ENCODE measurements at regions not wholly inside any gene's neighbourhood (a gene's known extent, or its start where the extent isn't known, plus 50 kb on each side); places are given as distances from the start of the nearest gene placed in this dataset.

DNA sequence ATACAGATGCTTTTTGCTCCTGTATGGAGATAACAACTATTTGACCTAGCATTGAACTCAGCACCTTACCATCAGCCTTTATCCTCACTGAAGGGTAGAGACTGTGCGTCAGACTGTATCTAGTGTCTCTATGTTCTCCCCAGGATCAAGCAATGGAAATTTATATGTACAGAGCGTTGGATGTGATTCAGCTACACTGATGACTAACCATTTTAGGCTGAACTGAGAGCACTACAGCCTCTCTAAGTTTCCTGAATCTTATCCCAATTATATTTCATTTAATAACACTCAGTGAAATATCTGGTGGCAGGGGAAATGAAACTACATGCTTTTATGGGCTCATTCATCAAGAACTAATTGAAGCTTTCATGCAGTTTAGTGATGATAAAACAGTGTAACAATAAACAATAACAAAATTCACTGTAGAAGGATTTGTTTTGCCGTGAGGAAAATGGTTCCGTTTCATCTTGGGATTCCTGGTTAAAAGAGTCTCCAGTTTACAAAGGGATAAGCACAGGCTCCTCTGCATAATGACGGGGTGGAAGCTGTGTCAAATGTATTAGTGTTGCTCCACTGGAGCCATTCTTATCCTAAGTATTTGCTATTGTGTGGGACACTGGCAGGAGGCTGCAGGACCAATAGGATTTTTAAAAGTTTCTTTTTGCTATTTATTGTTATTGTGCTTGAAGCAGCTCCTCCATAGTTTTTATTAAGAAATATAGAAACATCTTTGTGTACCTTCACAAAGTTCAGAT, 567.6 kb upstream of the MMS22L start:
- Histone ChIP-seq H3K4me3 (ENCODE audit: low read length in 2 of 2) (no peak overlapping the region), H3K27ac (ENCODE audit: low read depth in 1 of 2, low read length in 2 of 2) (no peak overlapping the region), H3K36me3 (ENCODE audit: control insufficient read depth in 1 of 2, insufficient read depth in 2 of 2, low read length in 1 of 2) (no peaks in the 10 kb centered on the region), H3K9me3 (ENCODE audit: control insufficient read depth, low read length) (no peaks in the 10 kb centered on the region), H3K27me3 (ENCODE audit: control insufficient read depth in 1 of 2, insufficient read depth in 2 of 2, low read length in 1 of 2) (no peaks in the 10 kb centered on the region), H3K4me1 (ENCODE audit: control insufficient read depth in 1 of 2, insufficient read depth in 2 of 2, low read length in 2 of 2) (no peaks in the 10 kb centered on the region)
- no peak for DNase-seq
- 38 to 45% methylated on average over 5 of the region's 5 CpGs for WGBS, 2 donors
- ATAC-seq (ENCODE audit: low FRiP score): no peak
- intact Hi-C loops (cut with DNase I): no loop called here

DNA sequence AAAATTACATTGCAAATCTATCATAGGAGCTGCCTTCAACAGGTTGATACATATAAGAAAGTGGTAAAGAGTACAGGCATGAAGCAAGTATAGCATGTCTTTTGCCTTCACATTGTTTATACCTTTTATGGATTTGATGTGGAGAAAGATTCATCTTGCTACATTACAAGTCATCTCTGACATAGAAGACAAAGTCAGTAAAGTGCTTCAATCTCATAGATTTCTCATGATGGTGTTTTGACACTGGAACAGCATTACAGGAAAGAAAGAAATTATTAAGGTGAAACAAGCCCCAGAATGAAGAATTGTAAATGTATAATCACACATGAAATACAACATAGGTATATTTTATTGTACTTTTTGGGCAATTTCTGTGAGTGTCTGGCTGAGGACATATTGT, 580.7 kb upstream of the MMS22L start:
- Histone ChIP-seq H3K4me3 (ENCODE audit: low read length in 2 of 2) (no peak overlapping the region), H3K27ac (ENCODE audit: low read depth in 1 of 2, low read length in 2 of 2) (no peak overlapping the region), H3K36me3 (ENCODE audit: control insufficient read depth in 1 of 2, insufficient read depth in 2 of 2, low read length in 1 of 2) (no peaks in the 10 kb centered on the region), H3K27me3 (ENCODE audit: control insufficient read depth in 1 of 2, insufficient read depth in 2 of 2, low read length in 1 of 2) (no peaks in the 10 kb centered on the region), H3K9me3 (ENCODE audit: control insufficient read depth, low read length) (no peaks in the 10 kb centered on the region), H3K4me1 (ENCODE audit: control insufficient read depth in 1 of 2, insufficient read depth in 2 of 2, low read length in 2 of 2) (no peaks in the 10 kb centered on the region)
- DNase-seq: no peak
- intact Hi-C loops (cut with DNase I): no loop called here
- no peak for ATAC-seq (ENCODE audit: low FRiP score)

DNA sequence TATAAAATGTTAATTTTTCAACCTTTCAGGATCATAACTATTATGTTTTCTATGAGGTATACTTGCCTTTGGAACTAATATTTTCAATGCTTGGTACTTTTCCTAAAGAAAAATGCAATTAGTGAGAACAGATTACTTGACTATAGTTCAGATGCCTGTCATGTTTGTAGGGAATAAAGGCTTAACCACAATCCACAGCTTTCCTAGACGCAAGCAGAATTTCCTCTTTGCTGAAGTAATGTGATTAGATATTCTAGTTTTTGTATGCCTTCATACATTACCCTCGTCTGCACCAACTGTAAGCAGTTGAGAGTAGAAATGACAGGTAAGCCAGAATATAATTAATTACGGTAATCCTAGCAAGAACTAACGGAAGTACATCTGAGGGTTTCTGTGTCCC, 581.4 kb upstream of the MMS22L start:
- Histone ChIP-seq H3K9me3 (ENCODE audit: control insufficient read depth, low read length) (no peaks in the 10 kb centered on the region), H3K4me1 (ENCODE audit: control insufficient read depth in 1 of 2, insufficient read depth in 2 of 2, low read length in 2 of 2) (no peaks in the 10 kb centered on the region), H3K36me3 (ENCODE audit: control insufficient read depth in 1 of 2, insufficient read depth in 2 of 2, low read length in 1 of 2) (no peaks in the 10 kb centered on the region), H3K27me3 (ENCODE audit: control insufficient read depth in 1 of 2, insufficient read depth in 2 of 2, low read length in 1 of 2) (no peaks in the 10 kb centered on the region), H3K4me3 (ENCODE audit: low read length in 2 of 2) (no peak overlapping the region), H3K27ac (ENCODE audit: low read depth in 1 of 2, low read length in 2 of 2) (no peak overlapping the region)
- WGBS, 2 donors: 16 to 25% methylated on average over 4 of the region's 4 CpGs
- intact Hi-C loops (cut with DNase I): no loop called here
- no peak for DNase-seq
- ATAC-seq (ENCODE audit: low FRiP score): no peak

DNA sequence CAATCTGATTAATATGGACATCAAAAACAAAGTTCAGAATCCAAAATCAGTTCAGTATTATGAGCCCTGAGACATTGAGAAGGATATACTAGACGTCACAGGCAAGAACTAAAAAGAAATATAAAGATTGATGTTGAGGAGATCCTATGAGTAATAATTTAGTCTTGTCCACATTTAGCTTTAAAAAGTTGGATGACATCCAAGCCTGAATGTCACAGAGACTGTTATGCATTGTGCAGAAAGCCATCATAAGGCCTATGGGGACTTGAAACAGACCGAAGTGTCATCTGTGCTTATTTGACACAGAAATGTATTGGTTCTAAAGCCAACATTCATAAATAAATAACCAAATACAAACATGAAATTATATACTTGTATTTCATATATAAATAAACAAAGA, 581.8 kb upstream of the MMS22L start:
- no peaks in the 10 kb centered on the region for H3K36me3 ChIP-seq (ENCODE audit: control insufficient read depth in 1 of 2, insufficient read depth in 2 of 2, low read length in 1 of 2)
- H3K9me3 ChIP-seq (ENCODE audit: control insufficient read depth, low read length): no peaks in the 10 kb centered on the region
- no peaks in the 10 kb centered on the region for H3K27me3 ChIP-seq (ENCODE audit: control insufficient read depth in 1 of 2, insufficient read depth in 2 of 2, low read length in 1 of 2)
- no peak overlapping the region for H3K27ac ChIP-seq (ENCODE audit: low read depth in 1 of 2, low read length in 2 of 2)
- 6 to 11% methylated on average over 2 of the region's 2 CpGs for WGBS, 2 donors
- intact Hi-C loops (cut with DNase I): no loop called here
- H3K4me1 ChIP-seq (ENCODE audit: control insufficient read depth in 1 of 2, insufficient read depth in 2 of 2, low read length in 2 of 2): no peaks in the 10 kb centered on the region
- no peak overlapping the region for H3K4me3 ChIP-seq (ENCODE audit: low read length in 2 of 2)
- DNase-seq (no peak), ATAC-seq (ENCODE audit: low FRiP score) (no peak)

DNA sequence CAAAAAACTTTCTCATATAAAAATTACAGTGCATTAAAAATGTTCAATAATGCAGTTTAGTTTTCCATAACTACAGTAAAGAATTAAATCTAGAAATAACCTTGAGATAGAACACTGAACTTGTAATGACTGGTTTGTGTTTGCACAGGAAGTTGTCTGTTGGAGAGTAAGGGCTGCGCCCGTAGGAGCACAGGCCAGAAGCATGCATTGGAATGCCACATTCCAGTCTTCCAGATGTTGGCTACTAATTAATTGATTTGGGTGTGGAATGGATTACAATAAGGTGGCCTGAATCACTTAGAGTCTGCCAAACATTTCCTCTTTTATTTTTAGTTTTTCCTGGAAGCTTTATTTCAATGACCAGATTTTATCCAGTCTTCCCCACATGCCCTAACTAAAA, 582.6 kb upstream of the MMS22L start:
- Histone ChIP-seq H3K4me3 (ENCODE audit: low read length in 2 of 2) (no peak overlapping the region), H3K27me3 (ENCODE audit: control insufficient read depth in 1 of 2, insufficient read depth in 2 of 2, low read length in 1 of 2) (no peaks in the 10 kb centered on the region), H3K27ac (ENCODE audit: low read depth in 1 of 2, low read length in 2 of 2) (no peak overlapping the region), H3K36me3 (ENCODE audit: control insufficient read depth in 1 of 2, insufficient read depth in 2 of 2, low read length in 1 of 2) (no peaks in the 10 kb centered on the region), H3K4me1 (ENCODE audit: control insufficient read depth in 1 of 2, insufficient read depth in 2 of 2, low read length in 2 of 2) (no peaks in the 10 kb centered on the region), H3K9me3 (ENCODE audit: control insufficient read depth, low read length) (no peaks in the 10 kb centered on the region)
- DNase-seq: no peak
- 11 to 22% methylated on average over 2 of the region's 2 CpGs for WGBS, 2 donors
- intact Hi-C loops (cut with DNase I): no loop called here
- ATAC-seq (ENCODE audit: low FRiP score): no peak

DNA sequence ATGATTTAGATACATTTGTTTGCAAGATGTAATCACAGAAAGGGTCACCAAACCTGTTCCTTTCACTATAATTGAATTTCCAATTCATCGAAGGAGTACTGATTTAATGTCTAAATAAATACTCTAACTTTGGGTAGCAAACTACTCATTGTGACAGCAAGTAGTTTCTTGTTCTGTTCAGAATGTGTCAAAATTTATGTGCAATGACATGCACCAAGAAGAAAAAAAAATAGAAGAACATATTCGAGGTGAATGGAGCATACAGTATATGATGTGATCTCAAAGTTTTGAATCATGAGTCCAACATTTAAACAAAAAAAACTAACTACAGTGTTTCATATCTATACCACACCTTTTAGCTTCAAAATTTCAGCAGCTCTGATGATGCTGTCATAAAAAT, 583.6 kb upstream of the MMS22L start:
- H3K36me3 ChIP-seq (ENCODE audit: control insufficient read depth in 1 of 2, insufficient read depth in 2 of 2, low read length in 1 of 2): no peaks in the 10 kb centered on the region
- WGBS, 2 donors: 73 to 76% methylated on average over 2 of the region's 2 CpGs
- no peaks in the 10 kb centered on the region for H3K4me1 ChIP-seq (ENCODE audit: control insufficient read depth in 1 of 2, insufficient read depth in 2 of 2, low read length in 2 of 2)
- H3K4me3 ChIP-seq (ENCODE audit: low read length in 2 of 2): no peak overlapping the region
- no peaks in the 10 kb centered on the region for H3K9me3 ChIP-seq (ENCODE audit: control insufficient read depth, low read length)
- no peaks in the 10 kb centered on the region for H3K27me3 ChIP-seq (ENCODE audit: control insufficient read depth in 1 of 2, insufficient read depth in 2 of 2, low read length in 1 of 2)
- ATAC-seq (ENCODE audit: low FRiP score) (no peak), DNase-seq (no peak)
- H3K27ac ChIP-seq (ENCODE audit: low read depth in 1 of 2, low read length in 2 of 2): no peak overlapping the region
- intact Hi-C loops (cut with DNase I): no loop called here

DNA sequence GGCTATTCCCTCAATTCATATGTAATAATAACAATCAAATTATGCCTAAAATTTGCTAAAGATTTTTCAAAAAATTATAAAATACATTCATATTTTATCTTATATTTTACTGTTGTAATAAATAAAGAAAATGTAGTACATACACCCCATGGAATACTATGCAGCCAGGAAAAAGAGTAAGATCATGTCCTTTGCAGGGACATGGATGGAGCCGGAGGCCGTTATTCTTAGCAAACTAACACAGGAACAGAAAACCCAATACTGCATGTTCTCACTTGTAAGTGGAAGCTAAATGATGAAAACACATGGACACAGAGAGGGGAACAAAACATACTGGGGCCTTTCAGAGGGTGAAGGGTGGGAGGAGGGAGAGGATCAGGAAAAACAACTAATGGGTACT, 584.2 kb upstream of the MMS22L start:
- 44 to 67% methylated on average over 2 of the region's 2 CpGs for WGBS, 2 donors
- Histone ChIP-seq H3K27me3 (ENCODE audit: control insufficient read depth in 1 of 2, insufficient read depth in 2 of 2, low read length in 1 of 2) (no peaks in the 10 kb centered on the region), H3K4me3 (ENCODE audit: low read length in 2 of 2) (no peak overlapping the region), H3K4me1 (ENCODE audit: control insufficient read depth in 1 of 2, insufficient read depth in 2 of 2, low read length in 2 of 2) (no peaks in the 10 kb centered on the region), H3K9me3 (ENCODE audit: control insufficient read depth, low read length) (no peaks in the 10 kb centered on the region), H3K36me3 (ENCODE audit: control insufficient read depth in 1 of 2, insufficient read depth in 2 of 2, low read length in 1 of 2) (no peaks in the 10 kb centered on the region), H3K27ac (ENCODE audit: low read depth in 1 of 2, low read length in 2 of 2) (no peak overlapping the region)
- no peak for DNase-seq
- intact Hi-C loops (cut with DNase I): no loop called here
- ATAC-seq (ENCODE audit: low FRiP score): no peak

DNA sequence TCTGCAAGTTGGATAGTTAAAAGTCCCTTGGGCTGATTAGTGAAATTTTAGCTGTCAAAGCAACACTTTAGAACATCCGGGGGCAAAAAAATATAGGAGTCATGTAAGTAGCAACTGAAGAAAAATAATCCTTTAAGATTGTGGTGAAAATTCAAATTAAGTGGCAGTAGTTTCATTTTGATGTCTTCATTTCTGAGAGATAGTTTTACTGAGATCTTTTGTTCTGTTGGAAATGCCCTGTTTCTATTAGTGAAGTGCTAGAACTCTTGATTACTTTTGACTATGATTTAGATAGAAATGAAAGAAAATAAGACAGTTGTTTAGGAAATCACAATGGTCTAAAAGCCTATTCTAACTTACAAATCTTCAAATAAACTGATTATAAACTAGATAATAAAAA, 587.3 kb upstream of the MMS22L start:
- WGBS, 2 donors: 0 to 33% methylated on average over 1 of the region's 1 CpG
- no peak overlapping the region for H3K4me3 ChIP-seq (ENCODE audit: low read length in 2 of 2)
- no peak overlapping the region for H3K27ac ChIP-seq (ENCODE audit: low read depth in 1 of 2, low read length in 2 of 2)
- no peaks in the 10 kb centered on the region for H3K9me3 ChIP-seq (ENCODE audit: control insufficient read depth, low read length)
- H3K36me3 ChIP-seq (ENCODE audit: control insufficient read depth in 1 of 2, insufficient read depth in 2 of 2, low read length in 1 of 2): no peaks in the 10 kb centered on the region
- no peak for ATAC-seq (ENCODE audit: low FRiP score)
- no peaks in the 10 kb centered on the region for H3K4me1 ChIP-seq (ENCODE audit: control insufficient read depth in 1 of 2, insufficient read depth in 2 of 2, low read length in 2 of 2)
- intact Hi-C loops (cut with DNase I): no loop called here
- H3K27me3 ChIP-seq (ENCODE audit: control insufficient read depth in 1 of 2, insufficient read depth in 2 of 2, low read length in 1 of 2): no peaks in the 10 kb centered on the region
- DNase-seq: no peak

DNA sequence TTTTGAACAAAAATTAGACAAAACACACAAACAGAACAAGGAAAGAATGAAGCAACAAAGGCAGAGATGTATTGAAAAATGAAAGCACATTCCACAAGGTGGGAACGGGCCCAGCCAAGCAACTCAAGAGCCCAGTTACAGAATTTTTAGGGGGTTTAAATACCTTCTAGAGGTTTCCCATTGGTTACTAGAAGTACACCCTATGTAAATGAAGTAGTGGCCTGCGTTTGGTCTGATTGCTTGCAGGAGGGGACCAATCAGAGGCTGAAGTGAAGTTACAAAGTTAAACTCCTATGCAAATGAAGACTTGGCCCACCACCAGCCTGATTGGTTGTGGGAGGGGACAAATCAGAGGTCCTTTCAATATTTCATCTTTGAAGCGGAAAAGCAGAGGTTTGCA, 593.7 kb upstream of the MMS22L start:
- Histone ChIP-seq H3K36me3 (ENCODE audit: control insufficient read depth in 1 of 2, insufficient read depth in 2 of 2, low read length in 1 of 2) (no peaks in the 10 kb centered on the region), H3K9me3 (ENCODE audit: control insufficient read depth, low read length) (no peaks in the 10 kb centered on the region), H3K27me3 (ENCODE audit: control insufficient read depth in 1 of 2, insufficient read depth in 2 of 2, low read length in 1 of 2) (no peaks in the 10 kb centered on the region), H3K4me3 (ENCODE audit: low read length in 2 of 2) (no peak overlapping the region), H3K4me1 (ENCODE audit: control insufficient read depth in 1 of 2, insufficient read depth in 2 of 2, low read length in 2 of 2) (no peaks in the 10 kb centered on the region), H3K27ac (ENCODE audit: low read depth in 1 of 2, low read length in 2 of 2) (no peak overlapping the region)
- ATAC-seq (ENCODE audit: low FRiP score): no peak
- intact Hi-C loops (cut with DNase I): no loop called here
- WGBS, 2 donors: 73 to 84% methylated on average over 3 of the region's 3 CpGs
- no peak for DNase-seq

Data from aorta (tissue), 5 donors.